ENCODE measurements at regions not wholly inside any gene's neighbourhood (a gene's known extent, or its start where the extent isn't known, plus 50 kb on each side); places are given as distances from the start of the nearest gene placed in this dataset.
A peak's percentile ranks its signal among the peaks of the same experiment; 100 is the strongest.

DNA sequence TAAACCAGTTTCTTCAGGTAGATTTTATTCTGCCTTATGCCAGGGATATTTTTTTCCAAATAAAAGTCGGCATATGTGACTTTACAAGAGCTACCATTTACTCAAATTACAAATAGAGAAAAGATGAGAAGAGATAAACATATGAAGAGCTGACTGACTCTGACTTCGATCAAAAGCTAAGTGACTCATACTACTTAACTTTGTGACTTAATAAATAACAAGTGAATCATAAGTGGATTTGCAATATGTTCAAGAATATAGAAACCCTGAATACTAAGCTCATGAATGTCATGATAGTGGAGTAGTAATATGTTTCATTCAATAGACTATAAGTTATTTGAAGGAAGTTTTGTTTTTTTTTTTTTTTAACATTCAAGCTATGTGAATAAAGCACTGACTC, 130.5 kb upstream of the ANO3 start:
- DNase-seq, result no peak

DNA sequence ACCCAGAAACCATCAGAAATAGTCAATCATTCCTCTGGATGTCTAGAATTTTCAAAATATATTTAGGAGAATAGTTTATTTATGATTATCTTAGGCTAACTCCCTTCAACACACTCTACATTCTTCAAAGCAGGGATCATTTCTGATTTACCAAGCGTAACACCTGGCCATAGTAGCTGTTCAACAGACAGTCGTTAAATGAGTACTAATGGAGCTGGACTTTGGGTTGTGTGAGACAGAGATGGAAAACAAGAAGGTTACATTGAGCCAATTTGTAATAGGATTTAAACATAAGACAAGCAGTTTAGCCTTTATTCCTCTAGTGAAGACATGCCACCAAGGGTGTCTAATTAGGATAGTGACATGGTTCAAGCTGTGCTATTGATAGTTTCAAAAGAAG, 129.2 kb upstream of the ANO3 start:
- no peak for DNase-seq

DNA sequence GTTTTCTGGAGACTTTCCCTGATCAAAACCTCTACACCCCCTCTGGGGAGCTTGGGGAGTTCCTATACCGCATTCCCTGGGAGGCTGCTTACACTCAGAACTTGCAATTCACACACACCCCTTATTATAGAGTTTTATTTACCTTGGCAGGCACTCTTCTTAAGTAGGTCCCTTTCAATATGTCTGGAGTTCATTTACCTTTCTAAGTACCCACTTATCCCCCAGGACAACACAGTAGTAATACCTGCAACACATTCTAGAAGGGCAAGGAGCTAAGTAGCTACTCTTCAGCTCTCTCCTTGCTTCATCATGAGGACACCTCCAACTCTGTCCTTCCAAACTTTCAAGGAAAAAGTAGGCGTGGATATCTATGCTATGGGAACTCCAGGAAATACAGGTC, 127.8 kb upstream of the ANO3 start:
- DNase-seq, result no peak

DNA sequence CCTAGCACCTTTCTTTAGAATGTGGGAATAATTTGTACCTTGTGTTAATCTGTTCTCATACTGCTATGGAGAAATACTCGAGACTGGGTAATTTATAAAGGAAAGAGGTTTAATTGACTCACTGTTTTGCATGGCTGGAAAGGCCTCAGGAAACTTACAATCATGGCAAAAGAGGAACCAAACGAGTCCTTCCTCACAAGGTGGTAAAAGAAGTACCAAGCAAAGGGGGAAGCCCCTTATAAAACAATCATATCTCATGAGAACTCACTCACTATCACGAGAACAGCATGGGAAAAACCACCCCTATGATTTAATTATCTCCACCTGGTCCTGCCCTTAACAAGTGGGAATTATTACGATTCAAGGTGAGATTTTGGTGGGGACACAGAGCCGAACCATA, 127.1 kb upstream of the ANO3 start:
- no peak for DNase-seq

DNA sequence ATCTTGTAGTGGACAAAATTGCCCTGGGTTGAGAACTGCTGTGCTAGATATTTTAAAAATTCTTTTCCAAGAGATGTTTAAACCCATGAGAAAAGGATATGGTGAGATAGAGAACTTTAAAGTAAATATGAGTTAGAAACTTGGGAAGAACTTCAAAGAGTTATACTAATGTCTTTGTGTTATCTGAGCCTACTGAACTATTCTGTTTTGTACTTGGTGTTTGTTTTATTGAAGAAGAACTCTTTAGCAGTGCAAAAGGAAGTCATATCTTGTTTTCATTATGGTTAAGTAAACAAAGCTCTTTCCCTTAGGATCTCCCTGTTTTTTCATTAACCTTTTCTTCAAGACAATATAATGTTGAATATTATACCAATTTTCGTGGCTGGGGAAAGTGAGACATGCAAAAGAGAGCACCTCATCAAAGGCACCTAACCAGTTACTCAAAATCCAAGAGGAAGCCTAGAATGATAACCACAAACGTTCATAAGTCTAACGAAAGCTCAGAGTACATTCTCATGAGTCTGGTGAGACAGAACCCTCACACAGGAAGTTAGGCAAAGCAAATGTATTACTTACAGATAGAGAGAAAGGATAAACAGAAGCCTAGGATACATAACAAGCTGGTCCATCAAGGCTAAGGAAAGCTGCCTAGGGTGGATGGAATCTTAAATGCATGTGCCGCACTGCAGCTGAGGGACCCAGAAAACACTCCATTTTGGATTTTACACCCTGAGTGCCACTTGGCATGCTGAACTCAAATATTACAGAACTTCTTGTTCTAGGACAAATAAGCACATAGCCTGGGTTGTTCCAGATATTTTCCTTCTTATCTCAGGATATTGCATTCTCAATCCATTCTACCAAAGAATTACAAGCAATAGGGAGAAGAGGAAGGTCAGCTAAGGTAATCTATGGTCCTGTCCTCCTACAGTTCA, 112.5 kb upstream of the ANO3 start:
- no peak for DNase-seq

DNA sequence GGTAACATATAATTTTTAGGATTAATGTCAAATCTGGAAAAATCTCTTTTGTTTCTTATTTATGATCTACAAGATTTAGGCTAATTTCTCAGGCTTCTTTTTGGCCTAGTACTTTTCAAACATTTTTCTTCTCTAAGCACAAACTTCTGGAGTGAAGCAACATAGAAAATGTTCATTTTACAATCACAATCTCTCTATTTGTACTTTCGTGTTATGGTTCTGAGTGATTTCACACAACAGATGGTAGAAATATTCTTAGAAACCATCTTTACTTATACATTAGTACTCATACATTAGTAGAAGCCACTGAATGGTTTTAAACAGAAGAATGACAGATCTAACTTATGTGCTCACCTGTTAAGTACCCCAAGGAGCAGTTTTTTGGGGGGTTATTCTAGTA, 106.3 kb upstream of the ANO3 start:
- DNase-seq, result no peak

DNA sequence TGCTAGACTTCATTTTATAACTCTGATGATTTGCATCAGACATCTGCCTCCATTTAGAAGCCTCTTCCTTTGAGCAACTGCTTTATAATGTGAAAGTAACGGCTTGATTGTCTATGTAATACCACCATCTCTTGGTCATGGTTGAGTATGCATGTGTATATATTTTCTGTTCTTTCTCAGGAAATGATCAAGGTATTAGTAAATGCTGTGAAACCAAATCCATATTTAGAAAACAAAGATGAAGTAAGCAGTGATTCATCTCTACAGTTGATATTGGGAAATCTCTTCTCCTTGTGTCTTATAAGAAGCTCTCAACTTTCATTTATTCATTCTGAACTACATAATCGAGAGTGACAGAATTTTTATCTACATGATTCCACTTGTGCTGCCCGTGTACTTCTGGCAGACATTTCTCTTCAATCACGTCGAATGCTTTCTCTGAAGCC, 104.6 kb upstream of the ANO3 start:
- DNase-seq, result no peak

DNA sequence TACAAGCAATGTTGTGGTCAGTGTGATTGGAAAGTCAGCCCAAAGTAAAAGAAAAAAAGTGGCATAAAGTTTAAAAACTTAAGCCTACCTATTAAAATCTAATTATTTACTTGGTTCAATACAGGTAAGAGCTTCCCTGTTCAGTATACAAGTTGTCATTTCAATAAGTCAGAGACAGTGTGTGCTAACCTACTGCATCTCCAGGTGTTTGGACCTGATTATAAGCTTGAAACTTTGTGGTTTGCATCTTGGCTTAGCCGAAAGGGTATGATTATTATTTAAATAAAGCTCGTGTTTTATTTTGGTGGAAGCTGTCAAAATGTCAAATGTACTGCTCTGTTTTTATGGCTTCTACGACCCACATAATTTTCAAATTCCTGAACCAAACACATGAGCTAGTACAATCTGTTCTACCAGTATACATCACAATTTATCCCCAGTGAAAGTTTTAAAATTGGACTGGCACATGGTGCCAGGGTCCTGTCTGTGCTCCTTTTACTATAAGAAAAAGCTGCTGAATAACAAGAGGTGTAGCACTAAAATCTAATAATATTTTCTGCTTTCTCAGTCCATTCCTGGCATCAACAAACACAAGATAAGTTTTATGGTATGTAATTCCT, 103.9 kb upstream of the ANO3 start:
- no peak for DNase-seq

DNA sequence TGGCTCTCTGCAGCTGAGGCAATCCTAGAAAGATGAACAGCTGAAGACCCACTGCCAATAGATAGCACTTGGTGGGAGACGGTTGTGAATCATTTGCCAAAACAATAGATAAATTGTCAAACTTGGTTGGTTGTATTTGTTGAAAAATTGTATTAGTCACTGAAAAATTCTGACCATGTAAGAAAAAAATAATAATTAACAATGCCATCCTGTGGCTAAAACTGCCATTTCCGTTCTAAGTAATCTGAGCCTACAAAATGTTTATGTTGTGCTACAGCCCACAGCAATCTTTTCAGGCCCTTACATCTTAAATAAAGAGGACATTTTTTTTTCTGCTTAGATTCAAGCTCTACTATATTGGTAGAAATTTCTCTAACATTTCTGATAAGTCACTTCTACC, 103.2 kb upstream of the ANO3 start:
- no peak for DNase-seq

DNA sequence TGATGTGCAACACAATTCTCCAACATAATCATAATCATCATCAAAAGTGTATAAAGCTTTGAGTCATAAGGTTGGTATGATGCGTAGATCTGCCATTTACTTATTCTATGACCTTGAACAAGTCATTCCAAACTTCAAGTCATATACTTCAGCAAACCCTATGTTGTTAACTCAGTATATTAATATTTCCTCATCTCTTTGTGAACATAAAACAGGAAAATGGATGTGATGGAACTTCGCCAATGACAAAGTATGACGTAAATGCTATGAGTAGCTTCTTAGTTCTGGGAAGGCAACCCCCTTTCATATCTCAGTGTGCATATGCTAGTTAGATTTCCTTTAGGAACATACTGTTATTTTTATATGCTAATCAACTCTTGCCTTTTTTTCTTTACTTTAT, 102.7 kb upstream of the ANO3 start:
- no peak for DNase-seq

DNA sequence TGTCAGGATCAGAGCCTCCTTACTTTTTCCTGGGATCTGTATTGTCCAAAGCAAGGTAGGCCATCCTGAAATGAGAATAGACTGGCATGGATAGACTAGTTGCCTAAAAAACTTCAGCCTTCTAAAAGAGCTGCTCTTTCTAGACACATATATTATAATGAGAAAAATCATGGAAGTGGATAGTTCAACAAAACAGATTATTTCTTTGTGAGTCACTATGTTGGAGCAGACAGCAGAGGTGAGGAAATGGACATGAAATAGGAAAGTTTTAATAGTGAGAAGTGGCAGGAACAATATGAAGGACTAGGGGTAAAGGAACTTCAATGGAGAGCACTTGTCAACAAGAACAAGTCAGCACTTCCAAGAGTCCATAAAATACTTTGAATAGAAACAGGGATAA, 101.9 kb upstream of the ANO3 start:
- no peak for DNase-seq

DNA sequence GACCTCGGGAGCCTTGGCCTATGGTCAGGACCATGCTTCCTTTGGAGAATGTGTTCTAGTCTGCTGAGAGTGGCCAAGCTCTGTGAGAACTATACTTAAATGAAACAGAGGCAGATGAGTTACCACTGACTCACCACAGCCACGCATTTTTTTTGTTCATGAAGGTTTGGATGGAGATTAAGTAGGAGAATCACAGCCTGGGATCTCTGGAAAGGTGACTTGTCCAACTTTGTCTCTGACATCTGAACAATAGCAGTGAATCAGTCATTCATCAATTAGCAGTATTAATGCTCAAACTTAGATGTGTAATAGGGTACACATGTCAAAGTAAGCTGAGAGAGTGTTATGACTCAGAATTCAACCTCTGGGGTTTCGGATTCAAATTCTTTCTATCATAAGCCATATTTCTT, 100.7 kb upstream of the ANO3 start:
- DNase-seq, result no peak

DNA sequence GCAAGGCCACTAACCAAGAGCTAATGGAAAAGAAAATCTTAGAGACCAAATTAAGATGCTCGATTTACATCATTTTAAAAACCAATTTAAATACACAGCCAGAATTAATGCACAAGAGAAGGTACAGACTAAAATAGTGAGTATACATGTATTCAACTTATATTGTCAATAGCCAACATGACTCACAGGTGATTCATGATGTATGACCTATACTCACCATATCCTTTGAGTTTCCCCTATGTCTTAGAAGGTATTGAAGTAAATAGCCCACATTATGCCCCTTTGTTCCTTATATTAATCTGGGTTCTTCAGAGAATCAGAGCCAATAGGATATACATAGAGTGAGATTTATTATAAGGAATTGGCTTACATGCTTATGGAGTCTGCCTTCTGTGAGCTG, 97.5 kb upstream of the ANO3 start:
- no peak for DNase-seq

DNA sequence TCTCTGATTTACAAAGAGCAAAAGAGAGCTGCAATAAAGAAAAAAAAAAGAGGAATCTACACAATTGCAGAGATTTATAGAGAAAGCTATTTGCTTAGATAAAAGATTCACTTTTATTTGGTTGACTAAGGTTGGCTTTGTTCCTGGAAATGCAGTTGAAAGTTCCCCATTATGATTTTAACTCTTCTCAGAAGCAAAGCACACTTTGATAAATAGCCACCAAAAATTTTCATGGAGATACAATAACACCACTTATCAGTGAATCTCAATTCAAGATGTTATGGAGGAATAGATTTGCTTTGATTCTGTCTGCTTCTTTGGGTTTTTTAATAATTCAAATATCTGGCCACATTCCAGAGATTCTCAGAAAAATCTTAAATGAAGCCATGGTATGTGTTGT, 88.5 kb upstream of the ANO3 start:
- DNase-seq, result no peak

DNA sequence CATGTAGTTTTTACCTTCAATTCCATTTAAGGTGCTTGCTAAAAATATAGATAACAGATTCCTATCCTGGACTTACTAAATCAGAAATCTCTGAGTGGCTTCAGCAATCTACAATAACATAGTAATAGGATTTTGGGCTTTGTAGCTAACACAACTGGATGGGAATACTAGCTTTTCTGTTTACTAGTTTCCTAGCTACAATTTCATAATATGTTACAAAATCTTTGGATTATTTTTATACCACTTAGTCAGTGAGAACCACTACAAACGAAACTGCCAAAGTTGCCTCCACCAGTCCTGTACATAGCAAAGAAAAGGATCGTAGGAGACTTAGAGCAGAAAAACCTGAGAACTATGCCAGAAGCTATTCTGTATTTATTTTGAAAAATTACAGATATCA, 87.7 kb upstream of the ANO3 start:
- no peak for DNase-seq

DNA sequence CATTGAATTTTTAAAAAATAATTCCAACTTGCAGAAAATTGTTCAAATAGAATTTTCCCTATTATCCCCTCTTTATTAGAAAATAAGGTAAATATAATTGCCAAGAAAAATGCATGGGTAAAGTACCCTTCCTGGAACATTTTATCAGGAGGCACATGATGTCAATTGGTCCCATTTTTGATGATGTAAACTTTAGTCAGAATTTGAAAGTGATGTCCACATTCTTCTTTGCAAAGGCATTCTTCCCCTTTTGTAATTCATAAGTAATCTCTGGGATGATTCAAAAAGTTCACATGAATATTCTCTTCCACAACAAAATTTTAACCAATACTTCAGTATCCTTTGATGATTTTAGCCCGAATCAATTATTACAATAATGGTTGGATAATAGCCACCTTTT, 86.9 kb upstream of the ANO3 start:
- DNase-seq, result no peak

DNA sequence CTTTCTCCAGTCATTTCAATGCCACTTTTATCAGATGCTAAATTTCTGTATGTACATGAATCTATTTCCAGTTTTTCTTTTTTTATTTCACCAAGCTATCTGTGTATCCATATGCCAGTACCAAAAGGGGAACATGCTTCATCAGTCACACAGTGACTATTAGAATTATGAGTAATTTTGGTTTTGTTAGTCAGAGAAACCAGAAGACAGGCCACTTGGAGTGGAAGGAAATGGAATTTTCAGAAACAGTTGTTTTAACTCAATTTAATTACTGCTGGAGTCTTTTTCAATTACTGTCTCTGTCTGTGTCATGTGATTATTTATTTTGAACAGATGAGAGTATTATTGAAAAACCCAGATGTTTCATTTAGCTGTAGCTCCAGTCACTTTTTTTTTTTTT, 84.6 kb upstream of the ANO3 start:
- DNase-seq, result no peak

DNA sequence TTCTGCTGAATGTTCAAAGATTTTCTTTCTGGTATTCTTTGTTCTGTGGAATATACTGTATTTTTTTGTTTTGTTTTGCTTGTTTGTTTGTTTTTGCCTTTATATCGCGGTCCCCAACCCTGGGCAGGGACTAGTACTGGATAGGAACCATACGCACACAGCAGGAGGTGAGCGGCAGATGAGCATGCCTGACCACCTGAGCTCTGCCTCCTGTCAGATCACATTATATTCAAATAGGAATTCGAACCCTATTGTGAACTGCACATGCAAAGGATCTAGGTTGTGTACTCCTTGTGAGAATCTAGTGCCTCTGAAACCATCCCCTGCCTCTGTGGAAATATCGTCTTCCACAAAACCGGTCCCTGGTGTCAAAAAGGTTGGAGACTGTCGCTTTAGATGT, 83.3 kb upstream of the ANO3 start:
- DNase-seq, result no peak

DNA sequence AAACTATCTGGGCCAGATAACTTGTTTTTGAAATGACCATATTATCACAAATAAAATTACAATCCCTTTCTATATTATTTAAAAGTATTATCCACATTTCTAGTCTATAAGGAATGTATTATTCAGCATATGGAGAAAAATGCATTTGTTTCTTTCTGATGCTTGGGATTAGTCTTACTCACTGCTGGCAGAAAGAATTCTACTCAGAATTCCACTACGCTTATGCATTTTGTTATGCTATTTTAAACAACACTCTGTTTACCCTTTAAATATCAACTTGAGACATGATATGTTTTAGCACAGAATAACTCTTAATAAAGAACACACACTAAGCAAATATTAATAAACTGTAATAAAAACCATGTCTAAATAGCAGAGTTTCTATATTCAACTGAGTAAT, 77.6 kb upstream of the ANO3 start:
- no peak for DNase-seq

DNA sequence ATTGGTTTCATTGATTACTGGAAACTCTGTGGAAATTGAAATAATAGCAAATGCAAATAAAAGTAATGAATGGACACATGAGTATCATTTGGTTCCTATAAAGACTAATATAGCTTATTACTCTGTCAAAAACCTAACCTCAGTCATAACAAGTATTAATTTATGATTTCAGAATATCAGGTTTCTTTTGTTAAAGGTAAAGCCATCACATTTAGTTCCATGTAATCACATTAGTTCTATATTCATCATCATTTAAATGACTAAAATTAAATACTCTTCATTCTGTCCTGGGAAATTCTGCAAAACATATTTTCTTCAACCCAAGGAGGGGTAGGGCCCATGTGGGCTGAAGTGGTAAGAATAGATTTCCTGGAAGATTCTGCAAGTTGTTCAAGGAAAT, 68.2 kb upstream of the ANO3 start:
- DNase-seq, result no peak

DNA sequence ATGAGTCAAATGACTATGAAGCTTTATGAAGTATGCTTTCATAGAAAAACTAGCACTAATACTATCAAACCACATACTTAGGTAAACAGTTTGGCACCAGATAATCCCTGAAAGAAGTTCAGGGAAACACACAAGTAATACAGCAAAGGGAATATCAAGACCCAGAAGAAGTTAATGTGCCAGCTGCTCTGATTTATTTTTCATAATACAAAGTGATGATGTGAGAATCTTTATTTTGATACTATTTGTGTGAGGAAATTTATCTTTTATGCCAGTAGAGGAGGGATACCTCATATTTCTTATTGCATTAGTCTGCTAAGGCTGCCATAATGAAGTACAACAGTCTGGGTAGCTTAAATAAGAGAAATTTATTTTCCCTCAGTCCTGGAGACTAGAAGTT, 67.7 kb upstream of the ANO3 start:
- DNase-seq, result no peak

DNA sequence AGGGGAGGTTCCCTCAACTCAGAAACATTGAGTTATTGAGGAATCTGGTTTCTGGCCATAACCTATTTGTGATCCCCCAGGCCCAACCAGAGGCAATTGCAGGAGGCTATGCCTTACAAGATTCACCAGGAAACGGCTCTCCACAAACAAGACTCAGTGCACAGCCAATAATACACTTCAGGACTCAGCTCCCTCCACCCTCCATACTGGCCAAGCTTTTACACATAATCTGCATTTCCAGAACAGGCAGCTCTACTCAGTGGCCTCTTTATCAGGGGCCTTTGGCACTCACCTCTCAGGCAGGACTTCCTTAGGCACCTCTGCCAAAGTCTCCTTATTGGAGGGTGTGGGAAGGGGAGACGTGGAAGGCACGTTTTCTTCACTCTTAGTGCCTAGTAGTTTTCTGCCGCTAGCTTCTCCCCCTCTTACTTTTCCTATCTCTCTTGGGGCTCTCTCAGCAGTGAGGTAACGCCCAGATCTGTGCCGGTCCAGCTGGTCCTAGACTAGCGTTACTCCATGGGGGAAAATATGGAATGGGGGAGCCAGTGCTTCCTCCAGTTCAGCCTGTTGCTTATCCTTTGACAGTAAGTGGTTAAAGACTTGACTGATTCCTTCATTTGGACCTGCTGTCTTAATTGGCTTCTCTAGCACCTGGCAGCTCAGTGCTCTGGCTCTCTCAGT, 62.8 kb upstream of the ANO3 start:
- DNase-seq, result no peak

DNA sequence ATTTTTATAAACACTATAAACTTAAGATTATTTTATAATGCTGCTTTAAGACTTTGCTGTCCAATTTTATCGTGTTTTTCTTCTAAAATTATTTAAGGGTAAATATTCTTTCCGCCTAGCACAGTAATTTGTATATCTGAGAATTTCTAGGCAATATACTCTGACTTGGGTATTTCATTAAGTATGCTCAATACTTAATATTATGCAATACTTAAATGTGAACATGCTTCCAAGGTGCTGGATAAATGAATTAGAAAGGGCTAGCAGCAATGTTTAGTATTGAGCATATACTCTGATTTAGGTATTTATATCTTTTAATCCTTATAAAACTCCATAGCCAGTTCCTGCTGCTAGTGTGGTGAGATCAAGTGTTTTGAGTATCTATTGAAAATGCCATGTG, 60.3 kb upstream of the ANO3 start:
- DNase-seq, result no peak

DNA sequence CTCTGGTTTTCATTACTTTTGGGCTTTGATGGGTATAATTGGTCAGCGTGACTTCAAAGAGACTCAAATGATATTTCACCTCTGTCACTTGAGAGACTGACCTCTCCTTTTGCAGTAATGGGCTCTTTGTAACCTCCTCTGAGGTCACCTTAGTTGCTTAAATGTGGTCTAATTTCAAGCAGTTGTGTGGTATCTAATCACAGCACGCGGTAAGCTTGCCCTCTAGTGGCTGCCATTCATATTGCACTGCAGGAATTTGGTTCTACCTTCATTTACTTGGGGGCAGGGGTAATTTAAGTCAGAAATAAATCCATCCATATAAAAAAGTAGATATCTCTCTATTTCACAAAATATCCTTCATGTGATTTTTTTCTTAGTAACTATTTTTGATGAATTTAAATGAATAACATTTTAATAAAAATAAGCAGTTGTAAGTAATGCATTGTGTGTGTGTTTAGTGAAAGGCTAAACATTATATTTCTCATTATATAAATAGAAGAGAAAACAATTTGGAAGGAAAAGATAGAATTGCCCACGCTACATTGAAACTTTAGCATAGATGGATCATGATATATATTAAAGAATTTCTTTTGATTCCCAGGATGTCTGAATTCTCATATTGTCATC, 55.0 kb upstream of the ANO3 start:
- peak; percentile 36 for DNase-seq
